Occipital lobe (tissue), 1 donor: ENCODE measurements at regions not wholly inside any gene's neighbourhood (a gene's known extent, or its start where the extent isn't known, plus 50 kb on each side); places are given as distances from the start of the nearest gene placed in this dataset.
A peak's percentile ranks its signal among the peaks of the same experiment; 100 is the strongest.
"Not testable (repeated sequence)": the region's sequence is repeated elsewhere in the genome, so short reads cannot be mapped to it uniquely, and the experiment has no call there.

ENCODE experiments used
- DNase-seq: peaks from one replicate; lab custom pipeline; 2025; lab: John Stamatoyannopoulos, UW

GRCh38 chr1:196160066-196160795 lies 448.0 kb downstream of the KCNT2 start:
- no peak for DNase-seq

GRCh38 chr1:196155586-196155985 lies 452.7 kb downstream of the KCNT2 start:
- DNase-seq, result no peak

GRCh38 chr1:196152975-196153374 lies 455.3 kb downstream of the KCNT2 start:
- DNase-seq, result no peak

GRCh38 chr1:196152086-196152485 lies 456.2 kb downstream of the KCNT2 start:
- no peak for DNase-seq

GRCh38 chr1:196148367-196148970 lies 459.8 kb downstream of the KCNT2 start:
- DNase-seq, result no peak

- DNase-seq, result no peak
These were observed 460.7 kb downstream of the KCNT2 start for GRCh38 chr1:196147530-196147929.

- DNase-seq, result not testable (repeated sequence)
These were observed 463.1 kb downstream of the KCNT2 start for GRCh38 chr1:196145151-196145550.

- DNase-seq, result no peak
These were observed 463.7 kb downstream of the KCNT2 start for GRCh38 chr1:196144588-196144987.

GRCh38 chr1:196143602-196144342 lies 464.5 kb downstream of the KCNT2 start:
- no peak for DNase-seq

GRCh38 chr1:196142111-196142640 lies 466.1 kb downstream of the KCNT2 start:
- DNase-seq, result no peak

GRCh38 chr1:196136396-196136795 lies 471.8 kb downstream of the KCNT2 start:
- DNase-seq, result no peak

GRCh38 chr1:196131691-196132090 lies 476.5 kb downstream of the KCNT2 start:
- DNase-seq, result no peak

GRCh38 chr1:196128835-196129234 lies 479.4 kb downstream of the KCNT2 start:
- DNase-seq, result no peak

GRCh38 chr1:196121181-196121580 lies 487.1 kb downstream of the KCNT2 start:
- no peak for DNase-seq

- peak; percentile 71 for DNase-seq
These were observed 492.6 kb downstream of the KCNT2 start for GRCh38 chr1:196115646-196116045.

GRCh38 chr1:196114193-196114592 lies 494.0 kb downstream of the KCNT2 start:
- no peak for DNase-seq

GRCh38 chr1:196108990-196109389 lies 499.2 kb downstream of the KCNT2 start:
- not testable (repeated sequence) for DNase-seq

- DNase-seq, result no peak
These were observed 502.3 kb downstream of the KCNT2 start for GRCh38 chr1:196105901-196106300.

GRCh38 chr1:196102826-196103225 lies 505.4 kb downstream of the KCNT2 start:
- no peak for DNase-seq

- no peak for DNase-seq
These were observed 510.2 kb downstream of the KCNT2 start for GRCh38 chr1:196098000-196098399.

GRCh38 chr1:196094821-196095220 lies 513.4 kb downstream of the KCNT2 start:
- no peak for DNase-seq

GRCh38 chr1:196091397-196092135 lies 516.7 kb downstream of the KCNT2 start:
- DNase-seq, result no peak
